Astrocyte of the cerebellum (primary cell): ENCODE measurements at regions not wholly inside any gene's neighbourhood (a gene's known extent, or its start where the extent isn't known, plus 50 kb on each side); places are given as distances from the start of the nearest gene placed in this dataset.

Experiments
- DNase-seq: peaks from one replicate; pipeline ENCODE4 v3.0.0-alpha.2; 2011; ENCODE audit warnings: low read depth
- H3K4me3 ChIP-seq: 2 replicates; pipeline ENCODE4 v1.5.1; 2011; ENCODE audit warnings: mild to moderate bottlenecking, low read depth, low read length, moderate library complexity
- in situ Hi-C: cut with HindIII; loops from 2 replicates; pipeline ENCODE4 v1.10.0; 2017; ENCODE audit warnings: low sequenced_read_pairs
- TF ChIP-seq, protein P1 (sequence below): IDR thresholded peaks from 2 replicates; pipeline ENCODE4 v1.5.1; 2012; ENCODE audit warnings: low read length, low read depth, moderate library complexity, mild to moderate bottlenecking; ENCODE audit errors: missing control alignments

DNA sequence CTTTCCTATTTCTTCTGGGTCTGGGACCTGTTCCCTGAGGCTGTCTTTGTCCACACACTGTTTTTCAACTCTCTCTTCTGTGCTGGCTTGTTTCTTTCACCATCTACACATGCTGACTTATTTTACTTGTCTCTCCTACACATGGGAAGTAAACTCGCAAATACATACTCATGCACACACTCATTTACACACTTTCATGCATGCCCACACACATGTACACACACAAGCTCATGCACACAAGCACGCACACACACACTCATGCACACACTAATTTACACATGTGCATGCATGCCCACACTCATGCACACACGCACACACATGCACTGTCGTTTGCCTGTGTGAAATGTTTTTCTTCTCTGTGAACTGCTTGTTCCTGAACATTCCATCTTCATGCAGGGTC lies 169.0 kb downstream of the IRX2 start:
- DNase-seq, result no peak
- TF ChIP-seq, protein P1, sequence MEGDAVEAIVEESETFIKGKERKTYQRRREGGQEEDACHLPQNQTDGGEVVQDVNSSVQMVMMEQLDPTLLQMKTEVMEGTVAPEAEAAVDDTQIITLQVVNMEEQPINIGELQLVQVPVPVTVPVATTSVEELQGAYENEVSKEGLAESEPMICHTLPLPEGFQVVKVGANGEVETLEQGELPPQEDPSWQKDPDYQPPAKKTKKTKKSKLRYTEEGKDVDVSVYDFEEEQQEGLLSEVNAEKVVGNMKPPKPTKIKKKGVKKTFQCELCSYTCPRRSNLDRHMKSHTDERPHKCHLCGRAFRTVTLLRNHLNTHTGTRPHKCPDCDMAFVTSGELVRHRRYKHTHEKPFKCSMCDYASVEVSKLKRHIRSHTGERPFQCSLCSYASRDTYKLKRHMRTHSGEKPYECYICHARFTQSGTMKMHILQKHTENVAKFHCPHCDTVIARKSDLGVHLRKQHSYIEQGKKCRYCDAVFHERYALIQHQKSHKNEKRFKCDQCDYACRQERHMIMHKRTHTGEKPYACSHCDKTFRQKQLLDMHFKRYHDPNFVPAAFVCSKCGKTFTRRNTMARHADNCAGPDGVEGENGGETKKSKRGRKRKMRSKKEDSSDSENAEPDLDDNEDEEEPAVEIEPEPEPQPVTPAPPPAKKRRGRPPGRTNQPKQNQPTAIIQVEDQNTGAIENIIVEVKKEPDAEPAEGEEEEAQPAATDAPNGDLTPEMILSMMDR, result no peak
- no peak overlapping the region for H3K4me3 ChIP-seq
- in situ Hi-C loops, result no loop called here

DNA sequence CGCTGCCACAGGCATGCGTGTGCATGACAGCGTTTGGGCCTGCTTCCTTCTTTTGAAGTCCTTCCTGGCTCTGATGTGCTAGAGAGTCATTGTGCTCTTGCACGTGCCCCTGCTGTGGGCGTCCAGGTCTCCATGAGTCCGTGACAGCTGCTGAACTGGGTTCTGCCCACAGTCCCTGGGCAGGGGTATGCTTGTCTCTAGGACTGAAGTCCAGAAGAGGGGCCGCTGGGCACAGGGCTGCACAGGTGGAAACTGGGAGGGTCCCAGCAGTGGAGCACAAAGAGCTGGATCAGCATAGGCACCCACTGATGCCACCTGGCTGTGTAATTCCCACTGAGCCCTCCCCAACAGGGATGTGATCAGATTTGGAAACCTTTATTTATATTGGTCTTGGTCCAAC lies 169.4 kb downstream of the IRX2 start:
- no peak for DNase-seq
- in situ Hi-C loops, result no loop called here
- TF ChIP-seq, protein P1, result no peak
- H3K4me3 ChIP-seq, result no peak overlapping the region

DNA sequence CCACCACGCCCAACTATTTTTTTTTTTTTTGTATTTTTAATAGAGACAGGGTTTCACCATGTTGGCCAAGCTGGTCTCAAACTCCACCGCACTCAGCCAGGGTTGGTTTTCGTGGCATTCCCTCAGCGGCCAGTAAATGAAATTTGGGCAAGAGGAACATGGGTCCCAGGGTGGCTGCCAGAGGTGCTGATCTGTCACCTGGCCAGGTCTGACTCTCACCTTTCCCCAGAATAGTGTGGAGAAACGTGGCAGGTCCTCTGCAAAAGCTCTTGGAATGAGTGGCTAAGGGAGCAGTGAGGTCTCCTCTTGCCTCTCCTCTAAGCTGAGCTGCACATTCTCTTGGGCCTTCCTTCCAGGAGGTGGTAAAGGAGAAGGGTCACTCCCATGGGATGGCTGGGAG lies 170.1 kb downstream of the IRX2 start:
- in situ Hi-C loops, result no loop called here
- H3K4me3 ChIP-seq, result no peak overlapping the region
- no peak for DNase-seq
- TF ChIP-seq, protein P1, result no peak

DNA sequence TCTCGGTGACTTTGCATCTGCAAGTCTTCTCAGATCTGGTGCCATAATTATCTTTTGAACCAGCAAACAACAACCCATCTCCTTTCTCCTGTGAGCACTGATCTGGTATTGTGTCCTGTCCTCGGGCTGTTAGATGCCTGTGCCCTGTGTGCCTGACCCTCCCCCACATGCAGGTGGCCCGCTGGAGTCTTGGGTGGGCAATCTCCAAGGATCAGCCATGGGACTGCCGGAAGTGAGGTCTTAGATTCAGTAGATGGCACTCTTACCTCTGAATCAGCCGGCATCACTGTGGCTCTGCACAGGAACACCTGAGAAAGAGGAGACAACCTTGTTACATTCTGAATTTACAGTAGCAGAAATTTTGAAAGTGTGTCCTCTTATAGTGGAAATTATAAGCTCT lies 172.4 kb downstream of the IRX2 start:
- in situ Hi-C loops, result no loop called here
- DNase-seq, result no peak

DNA sequence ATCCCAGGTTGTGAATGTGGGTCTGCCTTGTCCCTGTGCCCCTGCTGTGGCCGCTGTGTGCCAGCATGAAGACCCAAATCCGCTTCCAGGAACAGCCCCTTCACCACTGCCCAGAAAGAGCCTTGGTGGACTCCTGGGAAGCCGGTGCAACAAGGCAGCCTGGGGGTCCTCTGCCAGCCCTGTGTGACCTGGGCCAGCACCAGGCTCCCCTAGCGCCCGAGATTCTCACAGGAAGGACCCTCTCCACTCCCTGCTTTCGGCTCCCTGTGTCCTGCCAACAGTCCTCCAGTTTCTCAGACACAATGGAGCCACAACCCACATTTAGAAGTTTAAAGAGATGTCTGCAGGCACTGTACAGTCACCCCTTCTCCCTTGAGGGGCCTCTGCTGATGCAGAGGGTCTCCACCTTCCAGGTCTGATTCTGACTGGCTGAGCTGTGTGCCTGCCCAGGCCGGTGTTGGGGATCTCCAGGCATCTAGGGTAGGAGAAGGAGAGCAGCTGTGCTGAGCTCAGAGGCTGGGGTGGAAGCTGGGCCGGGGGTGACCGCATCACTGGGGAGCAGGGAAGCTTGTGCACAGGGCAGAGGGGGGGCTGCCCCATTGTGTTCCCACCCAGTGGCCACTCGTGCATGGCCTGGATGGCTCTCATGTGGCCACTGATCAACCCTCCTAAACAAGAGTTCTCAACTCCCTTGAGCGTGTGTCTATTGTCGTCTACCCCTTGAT lies 174.0 kb downstream of the IRX2 start:
- no peak for DNase-seq
- in situ Hi-C loops, result no loop called here
- TF ChIP-seq, protein P1, result no peak
- no peak overlapping the region for H3K4me3 ChIP-seq

More for the DNA sequence above, 172.4 kb downstream of the IRX2 start:
- H3K4me3 ChIP-seq, result no peak overlapping the region
- TF ChIP-seq, protein P1, result no peak

DNA sequence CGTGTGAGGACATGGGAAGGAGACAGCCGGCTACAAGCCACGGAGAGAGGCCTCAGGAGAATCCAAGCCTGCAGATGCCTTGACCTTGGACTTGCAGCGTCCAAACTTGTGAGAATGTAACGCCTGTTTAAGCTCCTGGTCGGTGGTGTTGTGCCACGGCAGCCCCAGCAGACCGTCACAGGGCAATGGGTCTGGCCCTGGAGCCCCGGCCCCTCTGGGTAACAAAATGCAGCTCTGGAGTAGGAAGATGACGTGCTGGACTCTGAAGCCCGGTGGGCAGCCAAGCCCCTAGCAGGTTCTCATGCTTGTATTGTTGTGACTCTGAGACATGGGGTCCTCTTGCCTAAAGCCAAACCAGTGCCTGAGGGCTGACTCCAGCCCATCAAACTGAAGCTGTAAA lies 174.7 kb downstream of the IRX2 start:
- in situ Hi-C loops, result no loop called here
- no peak for DNase-seq
- H3K4me3 ChIP-seq, result no peak overlapping the region
- TF ChIP-seq, protein P1, result no peak
